ENCODE measurements at regions not wholly inside any gene's neighbourhood (a gene's known extent, or its start where the extent isn't known, plus 50 kb on each side); places are given as distances from the start of the nearest gene placed in this dataset.
"Not testable (repeated sequence)": the region's sequence is repeated elsewhere in the genome, so short reads cannot be mapped to it uniquely, and the experiment has no call there.

- DNase-seq (ENCODE audit: low spot score): no peak
Measured at GRCh38 chr6:27106382-27106781, 141.1 kb upstream of the PRSS16 start.

GRCh38 chr6:27111743-27112142 lies 135.8 kb upstream of the PRSS16 start:
- DNase-seq (ENCODE audit: low spot score): no peak

GRCh38 chr6:27112974-27113373 lies 134.5 kb upstream of the PRSS16 start:
- no peak for DNase-seq (ENCODE audit: low spot score)

GRCh38 chr6:27119329-27119728 lies 128.2 kb upstream of the PRSS16 start:
- no peak for DNase-seq (ENCODE audit: low spot score)

GRCh38 chr6:27119761-27120160 lies 127.7 kb upstream of the PRSS16 start:
- no peak for DNase-seq (ENCODE audit: low spot score)

- DNase-seq (ENCODE audit: low spot score): no peak
Measured at GRCh38 chr6:27121640-27122039, 125.9 kb upstream of the PRSS16 start.

- DNase-seq (ENCODE audit: low spot score): no peak
Measured at GRCh38 chr6:27124252-27124657, 123.2 kb upstream of the PRSS16 start.

GRCh38 chr6:27126046-27126814 lies 121.3 kb upstream of the PRSS16 start:
- DNase-seq (ENCODE audit: low spot score): no peak

- DNase-seq (ENCODE audit: low spot score): peak; percentile 89
Measured at GRCh38 chr6:27126815-27127537, 120.5 kb upstream of the PRSS16 start.

- DNase-seq (ENCODE audit: low spot score): not testable (repeated sequence)
Measured at GRCh38 chr6:27127874-27128273, 119.6 kb upstream of the PRSS16 start.

GRCh38 chr6:27128311-27129094 lies 119.0 kb upstream of the PRSS16 start:
- no peak for DNase-seq (ENCODE audit: low spot score)

- DNase-seq (ENCODE audit: low spot score): no peak
Measured at GRCh38 chr6:27129095-27129815, 118.2 kb upstream of the PRSS16 start.

- DNase-seq (ENCODE audit: low spot score): no peak
Measured at GRCh38 chr6:27129917-27130316, 117.6 kb upstream of the PRSS16 start.

- DNase-seq (ENCODE audit: low spot score): no peak
Measured at GRCh38 chr6:27130668-27131428, 116.7 kb upstream of the PRSS16 start.

- not testable (repeated sequence) for DNase-seq (ENCODE audit: low spot score)
Measured at GRCh38 chr6:27132282-27132531, 115.3 kb upstream of the PRSS16 start.

- DNase-seq (ENCODE audit: low spot score): peak; percentile 98
Measured at GRCh38 chr6:27132532-27133280, 114.8 kb upstream of the PRSS16 start.

GRCh38 chr6:27133281-27134227 lies 113.9 kb upstream of the PRSS16 start:
- DNase-seq (ENCODE audit: low spot score): peak; percentile 70

GRCh38 chr6:27135087-27135657 lies 112.3 kb upstream of the PRSS16 start:
- DNase-seq (ENCODE audit: low spot score): no peak

GRCh38 chr6:27136077-27136644 lies 111.3 kb upstream of the PRSS16 start:
- DNase-seq (ENCODE audit: low spot score): no peak

All from kidney tubule cell (primary cell).